ENCODE measurements at regions not wholly inside any gene's neighbourhood (a gene's known extent, or its start where the extent isn't known, plus 50 kb on each side); places are given as distances from the start of the nearest gene placed in this dataset.

DNA sequence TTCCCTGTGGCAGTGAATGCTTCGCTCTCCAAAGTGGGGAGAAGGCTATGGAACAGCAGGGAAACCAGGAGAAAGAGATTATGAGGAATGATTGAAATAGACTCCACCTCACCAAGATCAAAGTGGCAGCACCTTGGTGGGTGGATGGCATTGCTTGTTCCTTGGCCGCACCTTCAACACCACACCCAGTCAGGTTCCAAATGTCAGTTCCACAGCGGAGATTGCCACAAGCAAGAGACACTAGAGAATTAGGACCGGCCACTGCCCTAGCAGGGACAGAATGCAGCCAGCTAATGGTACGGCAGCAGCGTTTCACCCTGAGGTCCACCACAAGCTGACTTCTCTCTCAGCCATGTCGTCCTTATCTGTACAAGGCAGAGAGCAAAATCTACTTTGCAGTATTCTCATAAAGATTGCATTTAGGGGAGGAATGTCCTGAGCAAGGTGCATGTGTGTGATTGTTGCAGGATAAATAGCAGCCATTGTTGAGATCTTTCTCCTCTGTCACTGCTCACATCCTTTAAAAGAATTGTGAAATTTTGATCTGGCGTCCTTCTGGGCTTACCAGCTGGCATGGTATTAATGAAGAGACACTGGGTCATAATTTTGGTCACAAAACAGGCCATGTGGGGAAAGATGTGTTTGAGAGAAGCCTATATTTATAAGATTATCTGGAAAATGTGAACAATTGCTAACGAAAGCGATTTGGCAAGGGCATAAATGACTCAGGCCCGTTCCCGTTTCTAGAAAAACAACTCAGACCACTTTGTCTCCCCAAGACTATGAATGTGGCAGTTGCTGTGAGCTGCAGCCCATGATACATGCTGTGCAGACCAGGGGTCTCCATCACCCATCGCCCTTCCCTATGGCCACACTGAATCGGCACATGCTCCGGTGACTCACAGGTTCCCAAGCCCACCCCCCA lies 228.6 kb upstream of the ID2 start:
- TF ChIP-seq, protein P1, sequence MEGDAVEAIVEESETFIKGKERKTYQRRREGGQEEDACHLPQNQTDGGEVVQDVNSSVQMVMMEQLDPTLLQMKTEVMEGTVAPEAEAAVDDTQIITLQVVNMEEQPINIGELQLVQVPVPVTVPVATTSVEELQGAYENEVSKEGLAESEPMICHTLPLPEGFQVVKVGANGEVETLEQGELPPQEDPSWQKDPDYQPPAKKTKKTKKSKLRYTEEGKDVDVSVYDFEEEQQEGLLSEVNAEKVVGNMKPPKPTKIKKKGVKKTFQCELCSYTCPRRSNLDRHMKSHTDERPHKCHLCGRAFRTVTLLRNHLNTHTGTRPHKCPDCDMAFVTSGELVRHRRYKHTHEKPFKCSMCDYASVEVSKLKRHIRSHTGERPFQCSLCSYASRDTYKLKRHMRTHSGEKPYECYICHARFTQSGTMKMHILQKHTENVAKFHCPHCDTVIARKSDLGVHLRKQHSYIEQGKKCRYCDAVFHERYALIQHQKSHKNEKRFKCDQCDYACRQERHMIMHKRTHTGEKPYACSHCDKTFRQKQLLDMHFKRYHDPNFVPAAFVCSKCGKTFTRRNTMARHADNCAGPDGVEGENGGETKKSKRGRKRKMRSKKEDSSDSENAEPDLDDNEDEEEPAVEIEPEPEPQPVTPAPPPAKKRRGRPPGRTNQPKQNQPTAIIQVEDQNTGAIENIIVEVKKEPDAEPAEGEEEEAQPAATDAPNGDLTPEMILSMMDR (IDR thresholded peaks at IDR 0.05) = no peak
- Histone ChIP-seq H3K9me3 (no peaks in the 10 kb centered on the region), H3K4me1 (ENCODE audit: low read depth) (peaks cover 24% of the 10 kb centered on the region), H3K36me3 (ENCODE audit: low read depth) (no peaks in the 10 kb centered on the region), H3K4me3 (no peak overlapping the region)
- intact Hi-C loops (cut with DNase I, micrococcal nuclease) = no loop called here
- ATAC-seq = peak; percentile 50
- peak in 2 of 3 donors; percentile 62 to 77 for DNase-seq

DNA sequence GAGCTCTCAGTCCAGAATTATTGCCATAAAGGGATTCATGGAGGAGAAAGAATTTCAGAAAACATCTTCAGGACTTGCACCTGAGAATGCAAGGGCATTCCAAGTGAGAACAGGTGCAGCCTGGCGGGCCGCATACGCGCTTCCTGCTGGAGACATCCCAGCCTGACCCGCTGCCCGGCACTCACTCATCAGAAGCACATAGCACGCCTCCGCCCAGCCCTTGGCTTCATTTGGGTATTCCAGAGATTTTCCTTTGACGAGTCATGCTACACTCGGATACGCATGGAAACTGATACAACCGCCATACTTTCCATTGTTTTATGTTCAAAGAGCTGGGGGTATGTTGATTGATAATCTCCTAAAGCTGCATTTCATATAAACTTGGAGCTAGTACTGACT lies 228.0 kb upstream of the ID2 start:
- Histone ChIP-seq H3K36me3 (ENCODE audit: low read depth) (no peaks in the 10 kb centered on the region), H3K4me1 (ENCODE audit: low read depth) (peaks cover 26% of the 10 kb centered on the region), H3K9me3 (no peaks in the 10 kb centered on the region), H3K4me3 (no peak overlapping the region)
- no peak for ATAC-seq
- TF ChIP-seq, protein P1 (IDR thresholded peaks at IDR 0.05) = no peak
- no peak for DNase-seq
- intact Hi-C loops (cut with DNase I, micrococcal nuclease) = no loop called here

DNA sequence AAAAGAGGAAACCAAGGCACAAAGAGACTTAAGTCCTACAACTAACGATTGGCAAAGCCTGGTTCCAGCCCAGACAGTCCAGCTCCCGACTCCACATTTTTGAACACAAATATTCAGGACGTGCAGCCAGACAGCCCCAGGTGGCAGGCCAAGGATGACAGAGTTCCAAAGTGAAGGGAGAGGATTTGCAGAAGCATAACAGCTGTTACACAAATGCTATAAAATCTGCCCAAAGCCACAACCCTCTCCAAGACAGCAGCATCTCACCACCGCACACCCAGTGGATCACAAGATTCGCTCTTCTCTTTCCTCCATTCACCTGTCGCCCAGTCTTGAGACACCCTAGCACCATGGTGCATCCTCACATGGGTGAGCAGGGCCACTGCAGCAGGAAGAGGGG lies 227.1 kb upstream of the ID2 start:
- ATAC-seq = no peak

DNA sequence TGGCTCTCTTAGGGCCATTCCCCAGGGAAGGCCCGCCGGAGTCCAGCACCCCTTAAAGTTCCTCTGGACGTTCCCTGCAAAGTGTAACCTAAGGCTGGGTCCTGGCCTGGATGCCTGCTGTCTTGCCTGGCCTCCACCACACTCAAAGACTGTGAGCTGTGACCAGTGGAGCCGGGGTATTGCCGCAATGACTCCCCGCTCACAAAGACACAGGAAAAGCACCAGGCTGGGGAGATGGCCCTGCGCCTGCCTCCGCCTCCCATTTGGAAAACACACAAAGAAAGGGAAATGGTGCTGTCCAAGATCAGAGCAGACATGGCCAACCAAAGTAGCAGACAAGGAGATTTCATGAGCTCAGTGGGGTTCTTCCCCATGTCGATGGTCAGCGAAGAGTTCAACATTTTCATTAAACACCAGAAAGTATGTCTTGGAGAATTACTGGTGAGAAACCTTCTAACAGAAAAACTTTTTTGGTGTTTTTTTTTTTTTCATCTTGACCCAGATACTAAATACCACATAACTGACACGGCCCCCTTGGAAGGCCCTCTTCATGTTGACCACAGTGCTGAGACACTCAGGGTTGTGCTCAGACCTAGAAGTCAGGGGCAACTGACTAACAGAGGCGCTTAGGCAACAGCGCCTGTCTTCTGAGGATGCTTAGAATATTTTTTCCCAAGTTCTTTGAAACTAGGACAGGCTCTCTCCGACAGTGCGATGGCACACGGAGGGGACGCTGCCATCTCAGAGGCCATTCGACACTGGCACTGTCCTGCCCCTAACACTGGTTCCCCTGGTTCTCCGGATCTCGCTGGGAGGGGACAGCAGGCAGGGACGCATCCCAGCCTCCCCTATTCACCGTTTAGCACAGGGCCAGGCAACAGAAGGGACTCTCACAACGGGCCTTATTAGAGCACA lies 226.4 kb upstream of the ID2 start:
- no peaks in the 10 kb centered on the region for H3K9me3 ChIP-seq
- no peak overlapping the region for H3K4me3 ChIP-seq
- ATAC-seq (no peak), DNase-seq (no peak)
- peaks cover 26% of the 10 kb centered on the region for H3K4me1 ChIP-seq (ENCODE audit: low read depth)
- TF ChIP-seq, protein P1 (IDR thresholded peaks at IDR 0.05) = no peak
- intact Hi-C loops (cut with DNase I, micrococcal nuclease) = no loop called here
- no peaks in the 10 kb centered on the region for H3K36me3 ChIP-seq (ENCODE audit: low read depth)

More for the DNA sequence above, 227.1 kb upstream of the ID2 start:
- no peaks in the 10 kb centered on the region for H3K36me3 ChIP-seq (ENCODE audit: low read depth)
- TF ChIP-seq, protein P1 (IDR thresholded peaks at IDR 0.05) = no peak
- H3K4me1 ChIP-seq (ENCODE audit: low read depth) = peaks cover 26% of the 10 kb centered on the region
- DNase-seq = no peak
- intact Hi-C loops (cut with DNase I, micrococcal nuclease) = no loop called here
- H3K9me3 ChIP-seq = no peaks in the 10 kb centered on the region
- no peak overlapping the region for H3K4me3 ChIP-seq

DNA sequence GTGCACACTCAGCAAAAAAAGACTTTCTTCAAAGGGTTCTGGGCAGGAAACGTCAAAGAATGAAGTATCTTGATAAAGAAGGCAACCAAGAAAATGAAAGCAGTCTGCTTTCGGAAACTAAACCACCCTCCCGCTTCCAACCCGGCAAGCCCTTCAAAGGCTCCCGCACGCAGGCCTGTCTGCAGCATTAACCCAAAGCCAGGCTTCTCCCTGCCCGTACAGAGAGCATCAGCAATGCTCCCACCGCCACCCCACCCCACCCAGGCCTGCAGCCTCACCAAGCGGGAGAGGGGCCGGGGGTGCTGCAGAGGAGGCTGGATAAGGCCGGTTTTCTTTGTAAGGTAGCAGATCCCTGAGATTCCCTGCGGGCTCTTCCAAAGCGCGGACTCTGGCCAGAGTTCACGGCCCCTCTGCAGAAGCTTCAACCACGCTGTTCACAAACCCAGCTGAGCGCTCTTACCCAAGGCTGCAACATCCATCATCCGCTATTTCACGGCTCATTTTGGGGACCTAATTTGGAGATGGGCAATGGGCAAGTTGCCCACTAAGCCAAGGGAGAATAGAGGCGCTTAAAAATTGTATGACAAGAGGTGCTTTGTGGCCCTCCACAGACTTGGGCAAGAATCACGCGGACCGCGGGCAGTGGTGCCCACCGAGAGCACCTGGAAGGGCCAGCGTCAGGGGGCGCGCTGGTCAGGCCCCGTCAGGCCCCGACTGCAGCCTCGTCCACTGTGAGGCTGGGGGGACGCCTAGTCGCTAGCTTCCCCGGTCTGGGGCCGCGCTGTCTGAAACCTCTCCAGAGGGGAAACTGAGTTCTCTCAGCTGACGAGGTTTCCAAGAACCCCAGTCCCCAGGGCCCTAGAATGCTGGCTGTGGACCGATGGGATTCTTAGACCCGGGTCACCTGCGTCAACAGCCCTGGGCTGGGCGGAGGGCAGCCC lies 225.4 kb upstream of the ID2 start:
- Histone ChIP-seq H3K4me3 (no peak overlapping the region), H3K9me3 (no peaks in the 10 kb centered on the region), H3K4me1 (ENCODE audit: low read depth) (peaks cover 26% of the 10 kb centered on the region), H3K36me3 (ENCODE audit: low read depth) (no peaks in the 10 kb centered on the region)
- peak in 2 of 3 donors; percentile 52 to 60 for DNase-seq
- intact Hi-C loops (cut with DNase I, micrococcal nuclease) = no loop called here
- no peak for ATAC-seq
- TF ChIP-seq, protein P1 (IDR thresholded peaks at IDR 0.05) = no peak

Measured in mucosa of descending colon (tissue), 3 donors.